ENCODE measurements at regions not wholly inside any gene's neighbourhood (a gene's known extent, or its start where the extent isn't known, plus 50 kb on each side); places are given as distances from the start of the nearest gene placed in this dataset.

GRCh38 chr5:74055486-74056106 lies 429.6 kb downstream of the ARHGEF28 start:
- H3K4me1 ChIP-seq (ENCODE audit: low read depth): no peaks in the 10 kb centered on the region
- H3K36me3 ChIP-seq: no peaks in the 10 kb centered on the region
- H3K9me3 ChIP-seq (ENCODE audit: low read depth): no peaks in the 10 kb centered on the region
- TF ChIP-seq, protein P1, sequence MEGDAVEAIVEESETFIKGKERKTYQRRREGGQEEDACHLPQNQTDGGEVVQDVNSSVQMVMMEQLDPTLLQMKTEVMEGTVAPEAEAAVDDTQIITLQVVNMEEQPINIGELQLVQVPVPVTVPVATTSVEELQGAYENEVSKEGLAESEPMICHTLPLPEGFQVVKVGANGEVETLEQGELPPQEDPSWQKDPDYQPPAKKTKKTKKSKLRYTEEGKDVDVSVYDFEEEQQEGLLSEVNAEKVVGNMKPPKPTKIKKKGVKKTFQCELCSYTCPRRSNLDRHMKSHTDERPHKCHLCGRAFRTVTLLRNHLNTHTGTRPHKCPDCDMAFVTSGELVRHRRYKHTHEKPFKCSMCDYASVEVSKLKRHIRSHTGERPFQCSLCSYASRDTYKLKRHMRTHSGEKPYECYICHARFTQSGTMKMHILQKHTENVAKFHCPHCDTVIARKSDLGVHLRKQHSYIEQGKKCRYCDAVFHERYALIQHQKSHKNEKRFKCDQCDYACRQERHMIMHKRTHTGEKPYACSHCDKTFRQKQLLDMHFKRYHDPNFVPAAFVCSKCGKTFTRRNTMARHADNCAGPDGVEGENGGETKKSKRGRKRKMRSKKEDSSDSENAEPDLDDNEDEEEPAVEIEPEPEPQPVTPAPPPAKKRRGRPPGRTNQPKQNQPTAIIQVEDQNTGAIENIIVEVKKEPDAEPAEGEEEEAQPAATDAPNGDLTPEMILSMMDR (IDR thresholded peaks at IDR 0.05; ENCODE audit: low read depth, low read length): no peak
- H3K4me3 ChIP-seq: no peak overlapping the region
- no peaks in the 10 kb centered on the region for H3K27me3 ChIP-seq
- DNase-seq (ENCODE audit: low read depth in 1 of 2, low spot score in 1 of 2): no peak
- H3K27ac ChIP-seq: no peak overlapping the region

DNA sequence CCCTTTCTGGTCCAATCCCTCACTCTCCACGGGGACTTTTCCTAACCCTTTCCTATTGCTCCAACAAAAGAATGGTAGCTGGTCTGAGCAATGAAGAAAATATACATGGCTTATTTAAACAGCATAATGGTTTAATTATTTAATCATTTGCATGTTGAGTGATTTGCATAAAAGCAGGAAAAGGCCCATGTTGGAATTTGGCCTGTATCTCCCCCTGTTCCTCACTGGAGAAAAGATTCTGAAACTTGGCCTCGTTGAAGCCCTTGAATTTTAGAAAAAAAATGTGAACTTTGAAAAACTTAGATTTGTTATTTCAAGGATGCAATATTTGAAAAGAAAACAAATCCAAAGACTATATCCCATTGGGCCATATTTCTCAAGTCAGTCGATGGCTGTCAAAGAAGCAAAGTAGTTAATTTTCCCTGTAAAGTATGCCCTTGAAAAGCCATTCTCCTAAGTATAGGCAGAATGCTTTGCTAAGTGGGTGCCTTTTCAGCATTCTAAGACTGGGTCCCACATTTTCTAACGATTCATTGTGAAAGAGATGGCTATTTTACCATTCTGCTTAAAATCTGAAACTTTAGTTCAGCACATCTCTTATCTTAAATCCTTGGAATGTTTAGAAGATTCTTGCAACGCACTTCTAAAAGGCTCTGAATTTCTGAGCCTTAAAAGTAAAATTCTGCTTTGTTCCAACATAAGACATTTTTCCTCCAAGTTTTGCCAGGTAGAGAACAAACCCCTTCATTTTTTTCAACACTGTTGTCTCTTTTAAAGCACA lies 428.8 kb downstream of the ARHGEF28 start:
- DNase-seq (ENCODE audit: low read depth in 1 of 2, low spot score in 1 of 2): no peak
- Histone ChIP-seq H3K4me3 (no peak overlapping the region), H3K9me3 (ENCODE audit: low read depth) (no peaks in the 10 kb centered on the region), H3K4me1 (ENCODE audit: low read depth) (no peaks in the 10 kb centered on the region), H3K27ac (no peak overlapping the region), H3K27me3 (no peaks in the 10 kb centered on the region), H3K36me3 (no peaks in the 10 kb centered on the region)
- TF ChIP-seq, protein P1 (IDR thresholded peaks at IDR 0.05; ENCODE audit: low read depth, low read length): no peak

- no peak overlapping the region for H3K27ac ChIP-seq
- no peaks in the 10 kb centered on the region for H3K36me3 ChIP-seq
Observed at GRCh38 chr5:74054139-74054538, 428.1 kb downstream of the ARHGEF28 start.

DNA sequence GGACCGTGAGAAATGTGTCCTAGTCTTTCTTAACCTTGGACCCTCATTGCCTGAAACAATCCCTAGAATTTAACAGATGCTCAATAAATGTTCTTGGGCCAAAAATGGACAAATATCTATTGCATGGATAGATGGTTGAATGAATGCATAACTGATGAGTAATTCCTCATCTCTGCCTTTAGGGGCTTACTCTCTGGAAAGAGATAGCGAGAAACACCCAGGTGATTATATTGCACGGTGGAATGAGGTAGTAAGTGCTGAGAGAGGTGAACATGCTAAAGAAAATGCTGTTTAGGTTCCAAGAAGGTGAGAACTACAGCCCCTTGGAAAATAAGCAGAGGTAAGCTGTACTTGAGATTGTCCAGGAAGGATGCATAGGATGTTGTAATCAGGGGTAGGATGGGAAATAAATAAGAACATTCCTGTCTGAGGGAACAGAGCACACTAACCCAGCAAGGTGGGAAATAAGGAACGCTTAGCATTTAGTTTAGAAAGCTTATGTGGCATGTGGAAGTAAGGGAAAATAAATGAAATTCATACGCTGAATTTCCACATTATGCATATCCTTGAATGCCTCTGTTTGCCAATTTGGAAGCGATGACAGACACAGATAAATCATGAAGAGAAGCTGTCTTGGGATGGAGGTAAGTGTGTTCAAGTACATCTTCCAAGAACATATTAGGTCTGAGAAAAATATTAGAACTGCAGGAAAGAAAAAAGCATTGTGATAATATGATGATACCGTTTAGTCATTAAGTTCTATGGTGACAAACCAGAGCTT lies 426.6 kb downstream of the ARHGEF28 start:
- TF ChIP-seq, protein P1 (IDR thresholded peaks at IDR 0.05; ENCODE audit: low read depth, low read length): no peak
- Histone ChIP-seq H3K4me1 (ENCODE audit: low read depth) (no peaks in the 10 kb centered on the region), H3K9me3 (ENCODE audit: low read depth) (no peaks in the 10 kb centered on the region), H3K4me3 (no peak overlapping the region), H3K27me3 (no peaks in the 10 kb centered on the region), H3K36me3 (no peaks in the 10 kb centered on the region), H3K27ac (no peak overlapping the region)
- DNase-seq (ENCODE audit: low read depth in 1 of 2, low spot score in 1 of 2): no peak

More at GRCh38 chr5:74054139-74054538, 428.1 kb downstream of the ARHGEF28 start:
- no peaks in the 10 kb centered on the region for H3K4me1 ChIP-seq (ENCODE audit: low read depth)
- no peak for DNase-seq (ENCODE audit: low read depth in 1 of 2, low spot score in 1 of 2)
- no peak overlapping the region for H3K4me3 ChIP-seq
- TF ChIP-seq, protein P1 (IDR thresholded peaks at IDR 0.05; ENCODE audit: low read depth, low read length): no peak
- no peaks in the 10 kb centered on the region for H3K9me3 ChIP-seq (ENCODE audit: low read depth)
- no peaks in the 10 kb centered on the region for H3K27me3 ChIP-seq

- H3K9me3 ChIP-seq (ENCODE audit: low read depth): no peaks in the 10 kb centered on the region
- H3K36me3 ChIP-seq: no peaks in the 10 kb centered on the region
- H3K27me3 ChIP-seq: no peaks in the 10 kb centered on the region
- no peak overlapping the region for H3K27ac ChIP-seq
- TF ChIP-seq, protein P1 (IDR thresholded peaks at IDR 0.05; ENCODE audit: low read depth, low read length): no peak
- H3K4me3 ChIP-seq: no peak overlapping the region
- no peak for DNase-seq (ENCODE audit: low read depth in 1 of 2, low spot score in 1 of 2)
- H3K4me1 ChIP-seq (ENCODE audit: low read depth): no peaks in the 10 kb centered on the region
Observed at GRCh38 chr5:74051076-74051475, 425.1 kb downstream of the ARHGEF28 start.

All from cardiac muscle cell (in vitro differentiated cells and primary cell).